ENCODE measurements at regions not wholly inside any gene's neighbourhood (a gene's known extent, or its start where the extent isn't known, plus 50 kb on each side); places are given as distances from the start of the nearest gene placed in this dataset.

- DNase-seq, result no peak
Observed at GRCh38 chr13:73698859-73699258, 435.3 kb downstream of the KLF12 start.

GRCh38 chr13:73697166-73697565 is 437.0 kb downstream of the KLF12 start:
- no peak for DNase-seq

DNA sequence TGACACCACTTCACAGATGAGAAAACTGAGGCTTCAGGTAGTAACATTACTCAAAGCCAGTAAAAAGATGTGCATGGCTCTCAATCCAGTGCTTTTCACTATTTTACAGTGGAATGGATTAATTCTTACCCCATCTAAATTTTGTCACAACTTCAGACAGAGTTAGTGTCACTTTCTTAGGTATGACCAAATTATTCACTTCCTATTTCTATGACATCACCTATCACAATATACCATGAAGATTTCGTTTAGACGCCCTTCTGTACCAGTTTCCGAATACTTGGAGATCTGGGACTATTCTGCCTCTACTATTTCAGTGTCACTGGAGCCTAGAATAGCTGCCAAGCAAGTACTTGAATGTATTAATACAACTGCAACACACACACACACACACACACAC is 437.5 kb downstream of the KLF12 start:
- no peak for DNase-seq

DNA sequence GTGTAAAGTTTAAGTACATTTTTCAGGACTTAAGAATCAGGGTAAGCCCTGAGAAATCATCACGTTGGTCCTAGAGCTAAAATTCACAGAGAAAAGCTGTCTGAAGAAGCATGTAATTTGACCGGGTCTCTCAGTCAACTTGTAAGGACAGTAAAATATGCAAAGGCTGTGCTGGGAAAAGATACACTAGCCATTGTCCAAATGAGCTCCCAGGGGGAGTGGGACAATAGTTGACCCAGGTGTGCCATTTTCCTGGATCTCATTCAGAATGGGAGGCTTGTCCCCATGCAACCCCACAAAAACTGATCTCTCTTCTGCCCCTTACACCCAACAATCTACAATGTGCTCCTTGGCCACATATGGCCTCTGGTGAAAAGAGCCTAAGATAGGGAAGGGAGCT is 437.9 kb downstream of the KLF12 start:
- DNase-seq, result no peak

DNA sequence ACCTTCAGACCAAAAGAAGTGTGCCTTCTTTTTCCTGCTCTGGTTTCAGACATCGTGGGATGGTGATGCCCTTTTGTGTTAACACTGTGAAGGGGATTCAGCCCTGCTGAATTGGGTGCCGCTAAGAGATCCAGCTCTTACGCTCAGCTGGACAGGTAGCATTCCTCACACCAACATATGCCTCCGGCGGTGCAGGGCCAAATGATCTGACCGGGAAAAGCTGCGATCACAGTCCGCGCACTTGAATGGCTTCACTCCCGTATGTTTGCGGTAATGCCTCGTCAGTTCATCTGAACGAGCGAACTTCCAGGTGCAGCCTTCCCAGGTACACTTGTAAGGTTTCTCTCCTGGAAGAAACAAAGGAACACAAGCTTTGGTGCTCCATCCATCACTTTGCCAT is 438.9 kb downstream of the KLF12 start:
- DNase-seq, result no peak

- no peak for DNase-seq
Observed at GRCh38 chr13:73693215-73693614, 441.0 kb downstream of the KLF12 start.

DNA sequence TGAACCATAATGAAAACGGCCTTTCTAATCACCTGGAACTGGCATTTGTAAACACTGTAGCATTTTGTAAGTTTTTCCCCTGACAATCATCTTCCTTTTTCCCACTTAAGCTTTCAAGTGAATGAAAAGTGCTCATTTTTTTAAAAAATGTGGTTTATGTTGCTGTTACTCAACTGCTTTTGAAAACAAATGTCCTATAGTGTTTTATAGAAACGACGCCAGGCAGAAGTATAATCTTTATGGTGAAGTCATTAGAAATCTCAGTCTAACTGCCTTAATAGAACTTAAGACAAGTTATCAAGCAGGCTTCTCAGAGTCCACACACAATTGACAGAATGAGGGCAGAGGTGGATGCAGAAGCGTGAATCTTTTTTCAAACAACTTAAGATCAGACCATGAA is 442.3 kb downstream of the KLF12 start:
- DNase-seq, result no peak

DNA sequence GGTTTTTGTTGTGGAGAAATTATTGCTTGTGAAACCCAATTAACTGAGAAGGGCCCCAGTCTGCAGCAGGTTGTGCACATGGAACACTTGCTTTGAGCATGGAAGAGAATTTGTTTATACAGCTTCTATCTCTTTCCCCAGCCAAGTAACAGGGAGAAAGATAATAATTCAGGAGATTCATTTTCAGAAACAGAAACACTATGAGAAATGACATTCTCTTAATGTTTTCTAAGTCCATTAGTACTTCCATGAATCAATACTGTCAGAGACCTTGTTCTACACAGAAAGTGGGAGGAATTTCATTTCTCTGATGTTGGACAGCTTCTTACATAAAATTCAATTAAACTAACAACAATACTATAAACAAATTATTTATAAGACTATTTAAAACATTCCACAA is 446.3 kb downstream of the KLF12 start:
- DNase-seq, result no peak

GRCh38 chr13:73687087-73687486 is 447.1 kb downstream of the KLF12 start:
- DNase-seq, result no peak

DNA sequence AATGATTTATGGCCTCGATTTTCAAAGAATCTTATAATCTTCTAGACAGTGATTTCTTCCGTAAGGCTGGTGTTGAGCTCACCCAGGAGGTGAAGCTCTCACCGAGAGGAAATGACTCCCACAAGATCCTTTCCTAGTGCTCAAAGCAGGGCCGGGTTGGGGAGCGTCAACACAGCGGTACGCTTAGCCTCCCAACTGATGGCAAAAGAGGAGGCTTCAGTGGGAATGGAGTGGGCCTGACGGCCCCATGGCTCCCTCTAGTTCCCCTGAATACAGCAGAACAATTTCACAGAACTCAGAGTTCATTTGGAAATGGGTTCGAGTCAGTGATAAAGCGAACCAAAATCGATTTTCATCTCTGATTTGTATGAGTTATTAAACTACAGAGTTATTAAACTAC is 449.5 kb downstream of the KLF12 start:
- DNase-seq, result no peak

DNA sequence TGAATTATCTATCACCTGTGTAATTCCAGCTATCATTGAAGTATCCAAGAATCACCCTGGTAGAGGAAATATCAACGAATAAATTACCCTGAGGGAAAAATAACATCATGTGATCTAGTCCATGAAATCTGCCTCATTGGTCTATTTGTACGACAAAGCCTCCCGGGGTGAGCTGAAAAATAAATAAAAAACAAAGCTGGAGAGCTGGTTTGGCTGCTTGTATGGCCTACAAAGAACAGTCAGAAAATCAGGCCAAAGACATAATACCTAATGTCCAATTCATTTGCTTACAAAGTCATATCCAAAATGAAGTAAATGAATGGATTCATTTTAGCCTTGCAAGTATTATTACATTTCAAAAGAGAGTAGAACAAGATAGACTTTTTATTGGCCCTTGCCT is 449.9 kb downstream of the KLF12 start:
- DNase-seq, result no peak

- no peak for DNase-seq
Observed at GRCh38 chr13:73683746-73684145, 450.5 kb downstream of the KLF12 start.

- DNase-seq, result no peak
Observed at GRCh38 chr13:73681779-73682178, 452.4 kb downstream of the KLF12 start.

DNA sequence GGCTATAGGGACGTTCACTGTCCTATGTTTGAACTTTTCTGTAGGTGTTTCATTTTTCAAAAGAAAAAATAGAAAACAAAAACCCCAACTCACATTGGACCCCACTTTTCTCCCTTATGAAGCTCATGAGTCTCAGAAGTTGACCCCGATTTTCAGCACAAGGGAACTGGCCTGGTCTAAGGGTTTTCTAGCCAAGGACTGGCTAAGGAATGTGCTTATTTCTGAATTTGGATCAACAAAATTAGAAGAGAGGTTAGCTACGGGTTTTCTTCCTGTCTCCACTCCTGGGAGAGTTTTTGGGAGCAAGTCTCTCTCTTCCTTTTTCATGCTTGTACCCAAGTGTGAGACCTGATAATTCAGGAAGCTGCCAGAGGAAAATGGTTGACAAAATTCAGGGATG is 453.2 kb downstream of the KLF12 start:
- no peak for DNase-seq

DNA sequence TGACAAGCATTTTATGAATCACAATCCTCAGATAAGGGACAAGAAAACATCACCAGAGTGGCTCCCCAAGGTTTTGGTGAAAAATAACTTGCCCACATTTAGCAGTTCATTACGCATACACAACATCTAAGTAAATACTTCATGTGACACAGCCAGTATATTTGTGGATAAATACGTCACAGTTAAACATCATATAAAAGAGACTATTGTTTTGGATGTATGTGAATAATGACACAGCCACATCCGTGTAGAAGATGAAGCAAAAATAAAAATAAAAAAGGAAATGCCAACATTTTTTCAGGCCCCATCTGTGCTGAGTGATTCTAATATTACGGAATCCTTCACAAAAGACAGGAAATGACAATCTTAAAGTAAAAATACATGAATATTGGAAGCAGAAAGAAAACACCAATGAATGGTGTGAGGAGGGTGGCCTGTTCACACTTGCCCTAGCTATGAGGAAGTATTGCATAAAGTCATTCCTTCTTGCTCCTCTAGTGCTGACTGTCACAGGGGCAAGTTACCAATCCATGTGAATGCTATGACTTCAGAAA is 457.1 kb downstream of the KLF12 start:
- DNase-seq, result no peak

- DNase-seq, result no peak
Observed at GRCh38 chr13:73676550-73677047, 457.6 kb downstream of the KLF12 start.

- DNase-seq, result no peak
Observed at GRCh38 chr13:73675821-73676220, 458.4 kb downstream of the KLF12 start.

- no peak for DNase-seq
Observed at GRCh38 chr13:73674570-73674969, 459.6 kb downstream of the KLF12 start.

- no peak for DNase-seq
Observed at GRCh38 chr13:73673931-73674330, 460.3 kb downstream of the KLF12 start.

DNA sequence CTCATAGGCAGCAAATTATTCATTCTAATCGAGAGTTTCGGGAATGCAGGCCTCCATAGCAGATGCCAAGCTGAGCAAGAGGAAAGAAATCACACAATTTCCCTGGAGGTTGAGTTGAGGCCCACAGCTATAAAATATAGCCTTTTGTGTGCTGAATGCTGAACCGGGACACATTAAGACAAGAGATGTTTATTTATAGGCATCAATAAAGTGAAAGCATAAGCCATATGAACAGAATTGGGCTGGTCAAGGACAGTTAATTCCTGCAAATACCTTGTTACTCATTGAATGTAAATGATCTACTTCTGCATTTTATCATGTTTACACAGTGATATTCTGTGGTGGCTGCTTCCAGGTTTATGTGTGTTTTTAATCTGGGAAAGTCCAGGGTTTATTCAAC is 461.7 kb downstream of the KLF12 start:
- no peak for DNase-seq

DNA sequence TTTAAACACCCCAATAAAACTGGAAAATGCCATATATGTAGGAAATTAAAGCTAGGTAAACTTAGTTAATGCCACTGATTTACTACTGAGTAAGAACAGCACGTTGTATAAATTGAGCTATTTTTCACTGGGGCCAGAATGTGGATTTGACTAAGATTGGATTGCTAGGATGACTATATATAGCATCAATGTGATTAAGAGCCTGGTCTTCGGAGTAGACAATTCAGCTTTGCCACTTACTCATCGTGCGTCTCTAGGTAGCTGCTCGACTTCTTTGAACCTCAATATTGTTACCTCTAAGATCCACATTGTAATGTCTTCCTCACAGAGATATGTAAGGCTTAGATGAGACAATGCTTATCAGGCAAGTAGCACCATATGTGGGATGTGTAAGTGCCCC is 462.5 kb downstream of the KLF12 start:
- DNase-seq, result no peak

- DNase-seq, result no peak
Observed at GRCh38 chr13:73671011-73671410, 463.2 kb downstream of the KLF12 start.

DNA sequence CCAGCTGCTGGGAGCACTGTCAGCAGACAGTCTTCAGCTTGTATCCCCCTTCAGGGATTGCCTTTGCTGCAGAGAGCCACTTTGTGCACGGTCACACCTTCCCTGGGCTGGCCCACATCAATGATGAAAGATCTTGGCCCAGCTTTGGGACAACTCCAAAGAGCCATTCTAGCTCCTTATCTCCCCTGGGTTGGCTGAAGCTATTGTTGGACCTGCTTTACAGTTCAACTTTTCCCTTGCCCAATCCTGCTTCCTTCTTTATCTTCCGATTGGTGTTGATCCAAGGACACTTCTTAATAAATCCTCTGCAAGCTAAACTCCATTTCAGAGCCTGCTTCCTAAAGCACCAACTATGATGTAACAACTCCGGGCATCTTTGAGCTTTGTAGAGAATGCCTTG is 466.4 kb downstream of the KLF12 start:
- no peak for DNase-seq

GRCh38 chr13:73665261-73665660 is 468.9 kb downstream of the KLF12 start:
- DNase-seq, result no peak

DNA sequence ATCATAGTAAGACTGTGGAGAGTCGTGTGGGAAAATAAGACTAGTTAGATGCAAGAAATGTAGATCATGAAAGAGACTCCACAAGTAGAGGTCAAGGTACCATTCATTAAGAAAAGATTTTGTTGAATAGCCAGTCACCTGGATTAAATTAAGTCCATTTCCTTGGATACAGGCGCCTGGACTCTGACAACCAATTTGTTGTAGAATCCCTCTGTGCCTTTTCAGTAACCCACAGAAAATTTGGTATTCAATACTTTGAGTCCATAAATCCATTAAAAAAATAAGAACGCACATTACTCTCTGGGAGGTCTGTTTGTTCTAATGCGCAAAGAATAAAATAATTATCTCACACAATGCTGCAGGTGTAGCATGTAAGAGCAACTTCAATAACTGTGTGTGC is 469.4 kb downstream of the KLF12 start:
- no peak for DNase-seq

DNA sequence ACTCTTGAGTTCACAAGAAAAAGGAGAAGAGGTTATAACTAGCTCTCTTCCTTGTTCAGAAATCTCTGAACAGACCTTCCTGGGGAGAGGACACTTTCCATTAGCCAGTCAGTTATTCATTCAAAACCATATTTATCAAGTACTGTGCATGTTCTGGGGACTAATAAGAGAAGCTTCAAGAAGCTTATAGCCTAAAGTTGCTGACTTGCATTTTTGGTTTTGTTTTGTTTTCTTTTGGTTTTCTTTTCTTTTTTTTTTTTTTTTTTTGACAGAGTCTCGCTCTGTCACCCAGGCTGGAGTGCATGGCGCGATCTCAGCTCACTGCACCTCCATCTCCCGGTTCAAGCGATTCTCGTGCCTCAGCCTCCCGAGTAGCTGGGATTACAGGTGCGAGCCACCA is 471.4 kb downstream of the KLF12 start:
- no peak for DNase-seq
